GM21723 (cell line): ENCODE measurements at regions not wholly inside any gene's neighbourhood (a gene's known extent, or its start where the extent isn't known, plus 50 kb on each side); places are given as distances from the start of the nearest gene placed in this dataset.

Experiments
- ATAC-seq: cut with Tn5 transposase; IDR thresholded peaks from one replicate; pipeline ENCODE4 v1.9.1; 2021; ENCODE audit warnings: mild to moderate bottlenecking, moderate library complexity; ENCODE audit not compliant: unreplicated experiment

GRCh38 chr13:104450006-104450405 lies 1383.8 kb upstream of the SLC10A2 start:
- no peak for ATAC-seq

- ATAC-seq: no peak
These were observed 1381.1 kb upstream of the SLC10A2 start for GRCh38 chr13:104447348-104447747.

- no peak for ATAC-seq
These were observed 1376.3 kb upstream of the SLC10A2 start for GRCh38 chr13:104442536-104442935.

GRCh38 chr13:104436555-104436954 lies 1370.3 kb upstream of the SLC10A2 start:
- ATAC-seq: no peak

GRCh38 chr13:104431895-104432294 lies 1365.7 kb upstream of the SLC10A2 start:
- ATAC-seq: no peak

GRCh38 chr13:104426435-104426834 lies 1360.2 kb upstream of the SLC10A2 start:
- no peak for ATAC-seq

- ATAC-seq: no peak
These were observed 1356.5 kb upstream of the SLC10A2 start for GRCh38 chr13:104422668-104423067.

- ATAC-seq: no peak
These were observed 1350.8 kb upstream of the SLC10A2 start for GRCh38 chr13:104416973-104417372.

- no peak for ATAC-seq
These were observed 1348.6 kb upstream of the SLC10A2 start for GRCh38 chr13:104414771-104415170.

GRCh38 chr13:104414181-104414580 lies 1348.0 kb upstream of the SLC10A2 start:
- no peak for ATAC-seq

- no peak for ATAC-seq
These were observed 1345.0 kb upstream of the SLC10A2 start for GRCh38 chr13:104411141-104411765.

GRCh38 chr13:104408733-104409132 lies 1342.5 kb upstream of the SLC10A2 start:
- ATAC-seq: no peak

- ATAC-seq: no peak
These were observed 1338.1 kb upstream of the SLC10A2 start for GRCh38 chr13:104404325-104404724.

GRCh38 chr13:104389691-104390090 lies 1323.5 kb upstream of the SLC10A2 start:
- no peak for ATAC-seq

GRCh38 chr13:104387510-104387909 lies 1321.3 kb upstream of the SLC10A2 start:
- ATAC-seq: no peak

GRCh38 chr13:104385404-104385803 lies 1319.2 kb upstream of the SLC10A2 start:
- no peak for ATAC-seq

GRCh38 chr13:104382951-104383350 lies 1316.7 kb upstream of the SLC10A2 start:
- ATAC-seq: no peak

GRCh38 chr13:104376588-104376987 lies 1310.4 kb upstream of the SLC10A2 start:
- ATAC-seq: no peak

- ATAC-seq: no peak
These were observed 1309.4 kb upstream of the SLC10A2 start for GRCh38 chr13:104375614-104376013.

GRCh38 chr13:104372095-104372655 lies 1306.0 kb upstream of the SLC10A2 start:
- no peak for ATAC-seq

- ATAC-seq: no peak
These were observed 1299.2 kb upstream of the SLC10A2 start for GRCh38 chr13:104365430-104365829.

GRCh38 chr13:104357672-104358354 lies 1291.6 kb upstream of the SLC10A2 start:
- no peak for ATAC-seq
